ENCODE measurements at regions not wholly inside any gene's neighbourhood (a gene's known extent, or its start where the extent isn't known, plus 50 kb on each side); places are given as distances from the start of the nearest gene placed in this dataset.
"Not testable (repeated sequence)": the region's sequence is repeated elsewhere in the genome, so short reads cannot be mapped to it uniquely, and the experiment has no call there.

DNA sequence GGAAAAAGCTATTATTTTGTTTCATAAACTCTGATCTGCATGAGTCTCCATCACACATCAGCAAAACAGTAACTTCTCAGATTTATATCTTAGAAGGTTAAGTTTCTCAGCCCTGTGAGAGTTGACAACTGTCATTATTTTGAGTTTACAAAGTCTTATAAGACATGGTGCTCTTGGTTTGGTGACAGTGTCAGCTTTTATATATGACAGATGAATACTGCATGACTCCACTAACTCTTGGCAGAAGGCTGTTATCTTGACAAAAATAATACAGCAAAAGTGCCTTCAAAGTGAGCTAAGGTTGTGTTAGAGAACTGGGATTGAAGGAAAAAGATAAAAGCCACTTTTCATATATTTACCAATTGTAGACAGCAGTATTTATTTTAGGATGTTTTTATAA lies 528.4 kb upstream of the SOX9 start:
- ChIA-PET POLR2A (ENCODE audit: low non-redundant PET) (no interaction called here), CTCF (no interaction called here)
- no TSS peak for BruUV-seq (replicated peaks)
- H3K4me3 ChIP-seq (ENCODE audit: low read depth, low read length, poor library complexity, severe bottlenecking): no peak overlapping the region
- H3K27ac ChIP-seq (ENCODE audit: low read depth, low read length, poor library complexity, severe bottlenecking): no peak overlapping the region
- intact Hi-C loops (cut with micrococcal nuclease; ENCODE audit: unreplicated experiment): no loop called here
- no peak for DNase-seq (ENCODE audit: low spot score)
- no peaks in the 10 kb centered on the region for H3K4me1 ChIP-seq (ENCODE audit: insufficient read depth, low read length, poor library complexity, severe bottlenecking)
- TF ChIP-seq EZH2 (IDR thresholded peaks at IDR 0.05; ENCODE audit: borderline replicate concordance, low read depth, low read length, poor library complexity, severe bottlenecking) (no peak), CTCF (conservative IDR thresholded peaks at IDR 0.05; ENCODE audit: low read depth, low read length) (no peak)
- no peaks in the 10 kb centered on the region for H3K9me3 ChIP-seq (ENCODE audit: low read depth, low read length, poor library complexity, severe bottlenecking)
- H3K27me3 ChIP-seq (replicated peaks; ENCODE audit: insufficient read depth, low read depth, low read length, poor library complexity): no peaks in the 10 kb centered on the region
- H3K36me3 ChIP-seq (ENCODE audit: insufficient read depth, low read length, poor library complexity, severe bottlenecking): no peaks in the 10 kb centered on the region

GRCh38 chr17:71593078-71593477 lies 527.7 kb upstream of the SOX9 start:
- no peak for DNase-seq (ENCODE audit: low spot score)
- ChIA-PET CTCF (no interaction called here), POLR2A (ENCODE audit: low non-redundant PET) (no interaction called here)
- intact Hi-C loops (cut with micrococcal nuclease; ENCODE audit: unreplicated experiment): no loop called here
- no peak for TF ChIP-seq EZH2 (IDR thresholded peaks at IDR 0.05; ENCODE audit: borderline replicate concordance, low read depth, low read length, poor library complexity, severe bottlenecking)
- no peak for TF ChIP-seq CTCF (conservative IDR thresholded peaks at IDR 0.05; ENCODE audit: low read depth, low read length)
- Histone ChIP-seq H3K27me3 (replicated peaks; ENCODE audit: insufficient read depth, low read depth, low read length, poor library complexity) (no peaks in the 10 kb centered on the region), H3K9me3 (ENCODE audit: low read depth, low read length, poor library complexity, severe bottlenecking) (no peaks in the 10 kb centered on the region), H3K4me1 (ENCODE audit: insufficient read depth, low read length, poor library complexity, severe bottlenecking) (no peaks in the 10 kb centered on the region), H3K4me3 (ENCODE audit: low read depth, low read length, poor library complexity, severe bottlenecking) (no peak overlapping the region), H3K36me3 (ENCODE audit: insufficient read depth, low read length, poor library complexity, severe bottlenecking) (no peaks in the 10 kb centered on the region), H3K27ac (ENCODE audit: low read depth, low read length, poor library complexity, severe bottlenecking) (no peak overlapping the region)
- no TSS peak for BruUV-seq (replicated peaks)

DNA sequence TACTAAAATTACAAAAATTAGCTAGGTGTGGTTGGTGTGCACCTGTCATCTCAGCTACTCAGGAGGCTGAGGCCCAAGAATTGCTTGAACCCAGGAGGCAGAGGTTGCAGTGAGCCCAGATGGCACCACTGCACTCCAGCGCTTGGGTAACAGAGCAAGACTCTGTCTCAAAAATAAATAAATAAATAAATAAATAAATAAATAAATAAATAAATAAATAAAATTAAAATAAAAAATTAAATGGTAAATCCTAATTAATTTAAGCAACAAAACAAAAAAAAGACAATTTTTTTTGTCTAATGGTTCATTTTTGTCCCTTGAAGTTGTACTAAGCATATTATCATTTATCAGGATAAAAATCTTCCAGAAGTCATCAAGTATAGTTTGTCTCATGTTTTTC lies 521.2 kb upstream of the SOX9 start:
- H3K4me1 ChIP-seq (ENCODE audit: insufficient read depth, low read length, poor library complexity, severe bottlenecking); H3K4me3 ChIP-seq (ENCODE audit: low read depth, low read length, poor library complexity, severe bottlenecking); CTCF ChIA-PET; DNase-seq (ENCODE audit: low spot score); intact Hi-C loops (cut with micrococcal nuclease; ENCODE audit: unreplicated experiment); H3K27ac ChIP-seq (ENCODE audit: low read depth, low read length, poor library complexity, severe bottlenecking); BruUV-seq (replicated peaks); H3K36me3 ChIP-seq (ENCODE audit: insufficient read depth, low read length, poor library complexity, severe bottlenecking); H3K9me3 ChIP-seq (ENCODE audit: low read depth, low read length, poor library complexity, severe bottlenecking); POLR2A ChIA-PET (ENCODE audit: low non-redundant PET); H3K27me3 ChIP-seq (replicated peaks; ENCODE audit: insufficient read depth, low read depth, low read length, poor library complexity): not testable (repeated sequence)

DNA sequence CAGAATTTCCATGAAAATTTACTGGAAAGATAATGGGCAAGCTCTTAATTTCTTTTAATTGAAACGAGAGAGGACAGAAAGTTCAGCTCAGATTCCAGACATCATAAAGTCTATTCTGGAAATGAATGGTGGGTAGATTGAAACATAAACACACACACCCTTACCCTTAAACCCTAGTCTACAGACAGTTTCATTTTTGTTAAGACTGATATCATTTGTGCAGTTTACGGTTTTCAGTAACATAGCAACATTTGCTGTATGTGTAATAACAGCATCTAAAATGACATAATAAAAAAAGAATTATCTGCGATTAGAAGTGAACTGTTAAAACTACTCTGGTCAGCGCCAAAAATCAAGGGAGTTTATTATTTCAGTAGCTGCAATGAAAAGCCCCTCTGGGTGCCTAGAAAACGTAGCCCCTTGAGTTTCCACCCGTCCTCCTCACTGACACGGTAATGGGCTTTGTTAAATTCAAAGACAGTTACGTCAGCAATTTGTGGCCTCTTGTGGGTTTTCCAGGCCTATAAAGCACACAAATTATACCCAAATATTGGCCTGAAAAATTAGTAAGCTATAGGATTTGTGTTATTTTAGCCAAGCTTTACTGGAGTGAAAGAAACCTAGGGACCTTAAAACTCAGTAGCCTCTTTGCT lies 520.6 kb upstream of the SOX9 start:
- POLR2A ChIA-PET (ENCODE audit: low non-redundant PET): no interaction called here
- Histone ChIP-seq H3K4me3 (ENCODE audit: low read depth, low read length, poor library complexity, severe bottlenecking) (no peak overlapping the region), H3K36me3 (ENCODE audit: insufficient read depth, low read length, poor library complexity, severe bottlenecking) (no peaks in the 10 kb centered on the region), H3K27ac (ENCODE audit: low read depth, low read length, poor library complexity, severe bottlenecking) (no peak overlapping the region), H3K4me1 (ENCODE audit: insufficient read depth, low read length, poor library complexity, severe bottlenecking) (no peaks in the 10 kb centered on the region), H3K27me3 (replicated peaks; ENCODE audit: insufficient read depth, low read depth, low read length, poor library complexity) (no peaks in the 10 kb centered on the region), H3K9me3 (ENCODE audit: low read depth, low read length, poor library complexity, severe bottlenecking) (no peaks in the 10 kb centered on the region)
- no peak for DNase-seq (ENCODE audit: low spot score)
- TF ChIP-seq CTCF (conservative IDR thresholded peaks at IDR 0.05; ENCODE audit: low read depth, low read length) (no peak), EZH2 (IDR thresholded peaks at IDR 0.05; ENCODE audit: borderline replicate concordance, low read depth, low read length, poor library complexity, severe bottlenecking) (no peak)
- BruUV-seq (replicated peaks): no TSS peak
- intact Hi-C loops (cut with micrococcal nuclease; ENCODE audit: unreplicated experiment): no loop called here
- CTCF ChIA-PET: no interaction called here
